AG09319 (cell line): ENCODE measurements at regions not wholly inside any gene's neighbourhood (a gene's known extent, or its start where the extent isn't known, plus 50 kb on each side); places are given as distances from the start of the nearest gene placed in this dataset.
"Not testable (repeated sequence)": the region's sequence is repeated elsewhere in the genome, so short reads cannot be mapped to it uniquely, and the experiment has no call there.

Source experiments
- DNase-seq: peaks from one replicate; pipeline ENCODE4 v3.0.0-alpha.2; 2010; ENCODE audit warnings: low read depth; ENCODE audit errors: extremely low read depth
- CTCF ChIP-seq: IDR thresholded peaks from 2 replicates; pipeline ENCODE4 v1.5.1; 2011; ENCODE audit warnings: low read depth, mild to moderate bottlenecking, inconsistent platforms, low read length, moderate library complexity

- DNase-seq = no peak
- TF ChIP-seq CTCF = no peak
These were observed 171.3 kb upstream of the NT5E start for GRCh38 chr6:85278466-85279035.

- DNase-seq = not testable (repeated sequence)
These were observed 173.9 kb upstream of the NT5E start for GRCh38 chr6:85276026-85276425.

GRCh38 chr6:85275338-85275985 is 174.4 kb upstream of the NT5E start:
- no peak for DNase-seq
- TF ChIP-seq CTCF = no peak

- TF ChIP-seq CTCF = no peak
These were observed 176.0 kb upstream of the NT5E start for GRCh38 chr6:85273870-85274269.

GRCh38 chr6:85273046-85273445 is 176.8 kb upstream of the NT5E start:
- TF ChIP-seq CTCF = no peak
- DNase-seq = no peak

More at GRCh38 chr6:85273870-85274269, 176.0 kb upstream of the NT5E start:
- no peak for DNase-seq

GRCh38 chr6:85272592-85272991 is 177.3 kb upstream of the NT5E start:
- DNase-seq = no peak
- TF ChIP-seq CTCF = no peak

- no peak for DNase-seq
- TF ChIP-seq CTCF = no peak
These were observed 187.3 kb upstream of the NT5E start for GRCh38 chr6:85262621-85263020.

GRCh38 chr6:85261271-85261670 is 188.6 kb upstream of the NT5E start:
- TF ChIP-seq CTCF = no peak
- no peak for DNase-seq
